HG02623 (cell line): ENCODE measurements at regions not wholly inside any gene's neighbourhood (a gene's known extent, or its start where the extent isn't known, plus 50 kb on each side); places are given as distances from the start of the nearest gene placed in this dataset.

Experiments
- ATAC-seq: cut with Tn5 transposase; IDR thresholded peaks from one replicate; pipeline ENCODE4 v1.9.1; 2021; ENCODE audit warnings: moderate library complexity; ENCODE audit not compliant: unreplicated experiment

DNA sequence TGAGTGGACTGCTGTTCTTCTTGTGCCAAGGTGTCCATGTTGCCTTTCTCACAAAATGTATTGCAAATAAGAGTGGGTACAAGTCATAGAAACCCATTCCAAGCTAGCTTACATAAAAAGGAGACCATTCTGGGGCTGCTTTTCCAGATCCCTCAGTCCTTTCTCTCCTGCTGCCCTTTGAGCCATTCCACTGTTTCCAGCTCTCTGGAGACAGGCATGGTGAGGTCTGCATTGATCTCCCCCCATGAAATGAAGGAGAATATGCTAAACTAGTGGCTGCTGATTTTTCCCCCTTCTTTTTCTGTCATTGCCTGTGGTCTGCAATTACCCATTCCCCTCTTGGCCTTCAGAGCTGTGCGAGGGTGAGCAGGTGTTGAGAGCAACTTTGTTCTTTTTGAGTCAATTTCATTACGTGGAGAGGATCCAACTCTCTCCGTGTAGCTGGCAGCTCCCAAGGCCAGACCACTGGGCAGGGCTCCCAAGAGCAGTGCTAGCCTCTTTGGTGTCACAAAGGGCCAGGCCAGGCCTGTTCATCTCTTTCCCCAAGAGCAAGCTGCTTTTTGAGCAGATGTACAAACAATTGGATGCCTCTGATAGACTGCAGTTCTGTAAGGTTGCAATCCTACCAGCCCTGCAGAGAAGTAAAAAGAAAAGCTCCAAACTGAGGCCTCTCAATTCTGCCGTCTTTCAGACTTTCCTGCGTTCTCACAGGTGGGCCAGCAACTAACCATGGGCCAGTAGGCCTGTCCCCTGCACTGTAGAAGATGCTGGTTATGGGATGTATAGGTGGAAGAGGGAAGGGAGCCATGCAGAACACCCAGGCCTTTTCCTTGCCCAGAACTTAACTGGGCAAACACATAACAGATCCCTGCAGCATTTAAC lies 96.1 kb upstream of the ARMC2 start:
- no peak for ATAC-seq

DNA sequence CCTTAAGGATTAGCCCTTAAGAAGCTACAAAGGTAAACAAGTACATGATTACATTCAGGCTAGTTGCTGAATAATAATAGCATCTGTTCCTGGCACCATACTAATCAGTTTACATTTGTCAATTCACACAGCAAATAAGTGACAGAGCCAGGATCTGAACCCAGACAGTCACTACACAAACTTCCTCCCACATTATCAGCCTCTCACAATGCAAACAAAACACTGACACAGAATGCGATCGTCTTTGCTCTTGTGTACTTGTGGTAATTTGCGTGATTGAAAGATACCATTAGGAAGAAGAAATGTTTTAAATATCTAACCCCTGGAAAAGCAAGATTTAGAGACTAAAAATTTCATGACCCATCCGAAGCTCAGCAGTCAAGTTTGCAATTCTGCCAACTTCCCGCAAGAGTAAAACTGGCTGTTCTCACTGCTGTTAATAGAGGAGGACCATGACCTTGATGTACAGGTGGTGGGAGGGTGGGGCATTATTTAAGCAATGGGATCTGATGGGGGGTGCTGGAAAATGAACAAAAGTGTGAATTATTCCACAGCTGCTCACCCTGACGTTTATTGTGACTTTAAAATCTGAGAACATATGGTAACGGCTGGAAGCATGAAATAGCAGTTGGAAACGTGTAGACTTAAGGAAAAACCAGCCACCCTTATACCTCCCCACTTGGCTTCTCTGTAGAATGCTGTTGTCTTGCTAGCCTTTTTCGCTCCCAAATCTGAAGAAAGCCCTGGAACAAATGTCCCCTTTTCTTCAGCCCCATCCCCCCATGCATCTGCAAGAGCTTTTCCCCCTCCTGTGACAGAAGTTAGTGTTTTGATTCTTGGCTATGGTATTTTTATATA lies 95.3 kb upstream of the ARMC2 start:
- no peak for ATAC-seq

DNA sequence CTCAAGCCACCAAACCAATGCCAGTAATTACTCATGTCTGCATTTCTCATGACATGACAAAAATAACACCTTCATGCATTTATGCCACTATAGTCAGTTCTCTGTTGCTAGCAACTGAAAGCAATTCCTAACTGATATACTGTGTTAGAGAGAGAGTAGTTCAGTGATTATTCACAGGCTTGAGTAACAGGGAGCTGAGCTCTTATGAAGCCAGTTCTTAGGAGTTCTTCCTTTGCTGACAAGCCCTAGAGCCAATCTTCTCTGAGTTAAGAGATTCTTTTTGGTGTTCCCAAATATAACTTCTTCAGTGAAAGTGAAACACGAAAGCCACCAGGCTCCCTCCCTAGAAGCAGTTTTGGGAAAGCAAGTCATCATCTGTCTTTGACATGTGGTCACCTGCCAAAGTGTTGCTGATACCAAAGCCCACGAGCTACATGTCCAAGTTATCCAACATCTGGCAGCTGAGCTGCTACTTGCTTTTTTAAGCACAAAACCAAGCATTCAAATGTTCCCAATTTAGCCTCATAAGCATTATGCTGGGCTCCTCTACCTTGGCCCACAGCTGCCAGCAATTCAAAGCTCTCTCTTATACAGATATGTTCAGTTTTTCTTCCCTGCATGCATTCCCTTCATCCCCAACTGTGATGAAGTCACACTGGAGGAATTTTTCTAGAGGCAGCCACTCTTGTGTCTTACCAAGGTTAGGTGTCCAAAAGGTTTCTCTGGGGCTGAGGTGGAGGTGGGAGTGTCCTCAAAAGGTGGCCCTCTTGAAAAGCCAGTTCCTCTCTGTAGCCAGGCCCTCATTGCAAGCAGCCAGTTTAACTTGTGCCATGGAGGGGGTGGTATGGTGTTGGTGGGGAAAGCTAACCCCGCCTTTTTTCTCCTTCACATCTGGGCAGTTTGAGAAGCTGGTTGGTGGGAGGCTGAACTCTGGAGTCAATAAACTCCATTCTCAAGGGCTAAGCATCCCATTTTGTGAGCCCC lies 92.7 kb upstream of the ARMC2 start:
- ATAC-seq: no peak

DNA sequence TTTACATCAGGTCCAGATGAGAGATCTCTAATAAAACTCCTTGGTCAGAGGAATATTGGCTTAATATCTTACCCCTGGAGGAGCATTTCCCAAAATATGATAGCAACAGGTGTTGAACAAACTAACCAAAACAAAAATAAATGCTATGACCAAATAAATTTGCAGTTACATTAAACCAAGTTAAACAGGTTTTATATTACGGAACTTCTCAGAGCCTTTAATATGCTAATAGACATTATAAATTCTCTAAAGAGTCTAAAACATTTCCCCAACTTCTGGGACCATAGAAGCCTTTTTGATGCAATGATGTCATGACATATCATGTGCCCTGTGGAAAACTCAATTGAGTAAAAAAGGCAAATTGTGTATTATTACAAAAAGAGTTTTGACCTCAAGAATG lies 90.9 kb upstream of the ARMC2 start:
- ATAC-seq: no peak

DNA sequence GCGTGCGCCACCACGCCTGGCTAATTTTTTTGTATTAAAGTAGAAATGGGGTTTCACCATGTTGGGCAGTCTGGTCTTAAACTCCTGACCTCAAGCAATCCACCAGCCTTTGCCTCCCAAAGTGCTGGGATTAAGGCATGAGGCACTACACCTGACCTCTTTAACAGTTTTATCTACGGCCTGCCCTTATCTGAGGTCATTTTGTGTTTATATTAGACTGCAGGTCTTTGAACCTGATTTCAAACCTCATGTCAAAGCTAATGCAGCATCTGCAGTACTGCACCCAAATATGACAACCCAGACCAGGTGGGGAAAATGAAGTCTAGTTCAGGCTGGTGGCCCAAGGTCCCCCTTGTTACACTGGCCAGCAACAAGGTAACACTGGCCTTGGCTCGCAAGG lies 89.3 kb upstream of the ARMC2 start:
- ATAC-seq: no peak

DNA sequence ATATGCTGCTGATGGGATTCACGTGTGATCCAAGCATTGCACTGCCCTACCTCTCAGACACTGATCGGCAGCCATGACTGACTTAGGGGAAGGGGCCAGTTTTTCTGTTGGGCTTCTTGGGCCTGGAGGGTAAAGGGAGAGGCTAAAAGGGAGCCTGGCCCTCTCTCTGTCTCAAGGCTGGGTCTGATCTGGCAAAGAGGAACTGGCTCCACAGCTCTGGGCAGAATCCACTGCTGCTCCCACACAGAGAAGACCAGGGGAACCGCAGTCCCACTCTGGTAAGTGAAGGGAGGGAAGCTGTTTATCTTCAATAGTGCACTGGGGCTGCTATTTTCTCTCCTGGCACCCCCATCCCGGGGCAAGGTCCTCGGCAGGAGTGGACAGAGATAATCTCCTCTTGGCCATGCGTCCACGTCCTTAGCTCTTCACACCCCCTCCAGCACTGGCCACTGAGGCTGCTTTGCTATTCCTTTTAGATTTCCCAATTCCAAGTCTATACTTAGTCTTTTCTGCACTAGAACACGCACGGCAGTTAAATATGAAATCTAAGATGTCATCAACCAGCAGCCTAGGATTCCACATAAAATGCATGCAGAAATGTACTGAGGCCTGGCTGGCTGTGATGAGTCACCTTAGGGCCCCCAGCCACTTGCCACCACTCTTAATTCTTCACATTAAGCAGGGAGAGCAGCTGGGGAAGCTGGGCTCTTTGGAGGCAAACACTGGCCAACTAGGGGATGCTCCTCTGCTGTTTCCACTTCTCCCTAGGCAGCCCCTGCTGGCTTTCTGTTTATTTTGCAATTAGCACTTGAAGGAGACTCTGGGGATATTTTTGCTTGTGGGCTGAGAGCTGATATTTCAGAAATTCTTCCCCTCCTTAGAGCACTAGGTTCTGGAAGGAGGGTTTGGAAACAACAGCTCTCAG lies 87.8 kb upstream of the ARMC2 start:
- ATAC-seq: no peak

DNA sequence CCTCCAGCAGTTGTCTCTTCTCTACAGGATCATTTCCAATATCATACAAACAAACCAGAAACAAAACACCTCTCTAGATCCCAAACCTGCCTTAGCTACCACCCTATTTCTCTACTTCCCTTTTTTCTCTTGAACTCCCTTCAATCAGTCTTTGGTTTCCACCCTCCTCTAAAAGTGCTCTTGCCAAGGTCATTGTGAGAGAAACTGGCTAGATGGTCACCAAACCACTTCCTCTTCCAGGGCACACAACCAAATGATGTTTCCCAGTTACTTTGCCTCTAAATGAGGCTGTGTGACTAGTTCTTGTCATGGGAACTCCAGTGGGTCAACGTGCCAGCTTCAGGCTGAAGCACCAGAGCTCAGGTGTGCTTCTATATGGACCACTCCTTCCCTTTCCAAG lies 85.8 kb upstream of the ARMC2 start:
- ATAC-seq: no peak

DNA sequence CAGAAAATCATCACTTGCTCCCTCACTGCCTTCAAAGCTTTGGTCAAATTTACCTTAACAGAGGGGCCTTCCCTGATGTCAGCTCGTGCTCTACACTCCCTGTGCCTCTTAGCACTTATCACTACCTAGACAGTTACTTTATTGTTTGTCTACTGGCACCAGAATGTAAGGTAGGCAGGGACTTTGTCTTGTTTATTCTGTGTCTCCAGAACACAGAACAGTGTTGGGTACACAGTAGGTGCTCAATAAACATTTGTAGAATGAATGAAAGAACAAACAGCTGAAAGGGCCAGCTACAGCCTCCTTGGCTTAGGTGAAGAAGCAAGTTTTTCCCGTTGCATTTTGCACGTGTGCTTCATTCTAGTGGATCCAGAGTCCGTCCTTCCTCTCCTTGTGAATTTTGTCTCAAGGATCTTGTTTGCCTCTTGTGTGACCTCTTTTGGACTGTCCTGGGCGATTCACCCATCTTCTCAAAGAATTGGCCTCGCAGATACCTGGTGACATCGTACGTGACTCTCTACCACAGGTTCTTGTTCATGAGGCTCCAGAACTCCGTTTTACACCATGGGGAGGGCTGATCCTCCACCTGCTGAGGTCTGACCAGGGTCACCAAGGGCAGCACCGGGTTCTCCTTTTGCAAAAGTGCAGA lies 84.2 kb upstream of the ARMC2 start:
- ATAC-seq: no peak

DNA sequence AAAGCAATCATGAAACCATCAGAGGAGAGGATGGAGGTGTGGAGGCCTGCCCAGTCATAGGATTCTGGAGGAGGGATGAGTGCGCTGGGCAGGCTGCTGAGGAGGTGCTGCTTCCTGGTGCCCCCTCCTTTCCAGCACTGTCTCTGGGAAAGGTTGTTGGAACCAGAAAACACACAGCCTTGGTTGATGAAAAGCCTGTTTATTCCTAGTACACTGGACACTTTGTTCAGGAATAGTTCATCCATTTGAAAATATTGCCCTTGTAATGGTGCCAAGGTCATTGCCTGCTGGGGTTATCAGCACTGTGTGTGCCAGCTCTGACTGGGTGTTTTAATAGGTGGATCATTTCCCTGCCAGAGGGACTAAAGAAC lies 83.7 kb upstream of the ARMC2 start:
- no peak for ATAC-seq

DNA sequence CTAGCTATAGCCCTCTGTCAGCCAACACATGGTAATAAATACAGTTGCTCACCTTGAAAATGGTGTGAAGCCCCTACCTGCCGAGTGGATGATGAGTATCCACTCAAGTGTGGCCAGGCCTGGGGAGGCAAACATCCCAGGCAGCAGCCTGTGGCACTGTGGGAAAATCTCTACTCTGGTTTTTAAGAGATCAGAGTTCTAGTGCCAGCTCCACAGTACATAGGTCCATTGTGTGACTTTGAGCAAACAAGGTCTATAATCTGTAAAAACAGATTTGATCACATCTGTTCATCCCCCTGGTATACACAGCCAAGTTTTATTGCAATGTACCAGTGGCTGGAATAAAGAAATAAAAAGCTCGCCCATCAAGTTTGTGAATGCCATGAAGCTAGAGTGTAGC lies 82.7 kb upstream of the ARMC2 start:
- ATAC-seq: no peak

DNA sequence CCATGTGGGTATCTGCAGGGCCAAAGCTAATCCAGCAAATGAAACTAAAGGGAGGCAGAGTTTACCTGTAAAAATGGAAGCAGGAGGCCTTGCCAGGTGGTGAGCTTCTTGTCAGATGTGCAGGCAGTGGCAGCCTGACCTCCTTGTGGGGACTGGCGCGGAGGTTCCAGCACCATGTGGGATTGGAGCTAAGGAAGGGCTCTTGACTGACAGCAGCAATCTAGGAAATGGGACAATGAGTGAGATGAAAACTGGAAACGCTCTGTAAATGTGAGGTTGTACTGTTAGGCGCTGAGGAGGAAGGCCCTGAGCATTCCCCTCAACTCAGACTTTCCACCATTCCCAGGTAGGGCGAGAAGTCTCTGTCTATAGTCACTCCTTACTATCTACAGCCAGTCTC lies 81.8 kb upstream of the ARMC2 start:
- no peak for ATAC-seq

DNA sequence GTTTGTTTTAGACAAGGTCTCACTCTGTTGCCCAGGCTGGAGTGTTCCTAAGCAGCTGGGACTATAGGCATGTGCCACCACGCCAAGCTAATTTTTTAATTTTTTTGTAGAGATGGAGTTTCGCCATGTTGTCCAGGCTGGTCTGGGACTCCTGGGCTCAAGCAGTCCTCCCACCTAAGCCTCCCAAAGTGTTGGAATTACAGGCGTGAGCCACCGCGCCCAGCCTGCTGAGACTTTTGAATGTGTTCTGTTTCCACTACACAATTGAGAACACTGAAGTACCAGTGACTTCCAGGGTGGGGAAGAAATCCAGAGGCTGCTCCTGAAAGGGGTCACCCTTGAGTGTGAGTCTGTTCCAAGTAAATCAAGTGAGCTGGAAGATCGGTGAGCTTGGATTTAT lies 81.3 kb upstream of the ARMC2 start:
- no peak for ATAC-seq

DNA sequence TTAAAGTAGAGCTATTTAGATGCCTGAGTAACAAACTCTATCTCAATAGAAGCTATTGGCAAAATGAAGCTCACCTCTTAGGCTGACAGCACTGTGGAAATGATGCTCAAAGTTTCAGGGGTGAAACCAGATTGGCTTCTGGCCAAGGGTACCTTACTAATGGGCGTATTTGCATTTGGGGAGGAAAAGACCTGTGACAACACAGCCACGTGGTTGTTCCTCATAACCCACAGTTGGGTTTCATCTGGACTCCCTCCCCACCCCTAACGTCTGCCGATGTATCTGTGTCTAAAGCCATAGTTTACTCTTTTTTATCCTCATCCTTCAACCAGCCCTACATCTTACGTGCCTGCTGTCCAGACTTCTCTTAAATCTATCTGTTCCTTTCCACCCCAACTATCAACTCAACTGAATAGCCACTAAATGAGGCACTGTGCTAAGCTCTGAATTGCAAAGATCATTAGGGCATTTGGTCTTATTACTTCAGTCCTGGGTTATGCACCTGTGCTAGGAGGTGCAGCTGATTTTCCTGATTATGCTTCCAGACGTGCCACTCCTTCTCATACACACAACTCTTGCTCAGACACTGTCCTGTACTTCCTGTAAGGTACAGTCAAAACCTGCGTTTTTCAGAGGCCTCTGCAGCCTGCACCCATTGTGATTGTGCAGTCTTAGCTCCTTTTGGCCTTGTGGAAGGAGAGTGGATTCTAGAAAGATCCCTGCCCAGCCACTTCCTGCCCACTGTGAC lies 80.6 kb upstream of the ARMC2 start:
- ATAC-seq: no peak

DNA sequence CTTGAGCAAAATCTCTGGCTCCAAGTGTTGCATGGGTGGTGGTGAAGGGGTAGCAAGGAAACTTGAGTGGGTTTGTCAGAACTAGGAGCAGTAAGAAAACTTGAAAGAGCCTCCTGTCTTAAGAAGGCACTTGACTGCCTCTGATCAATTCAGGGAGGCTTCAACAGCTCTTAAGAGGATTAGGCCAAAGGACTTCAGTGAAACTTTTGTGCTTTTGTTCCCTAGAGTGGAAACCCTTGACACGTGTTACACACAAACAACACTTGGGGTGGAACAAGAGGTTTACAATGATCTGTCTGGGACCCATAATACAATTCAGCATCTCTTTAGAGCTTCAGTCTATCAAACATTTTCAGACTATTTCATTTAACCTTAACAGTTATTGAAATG lies 80.1 kb upstream of the ARMC2 start:
- ATAC-seq: no peak

DNA sequence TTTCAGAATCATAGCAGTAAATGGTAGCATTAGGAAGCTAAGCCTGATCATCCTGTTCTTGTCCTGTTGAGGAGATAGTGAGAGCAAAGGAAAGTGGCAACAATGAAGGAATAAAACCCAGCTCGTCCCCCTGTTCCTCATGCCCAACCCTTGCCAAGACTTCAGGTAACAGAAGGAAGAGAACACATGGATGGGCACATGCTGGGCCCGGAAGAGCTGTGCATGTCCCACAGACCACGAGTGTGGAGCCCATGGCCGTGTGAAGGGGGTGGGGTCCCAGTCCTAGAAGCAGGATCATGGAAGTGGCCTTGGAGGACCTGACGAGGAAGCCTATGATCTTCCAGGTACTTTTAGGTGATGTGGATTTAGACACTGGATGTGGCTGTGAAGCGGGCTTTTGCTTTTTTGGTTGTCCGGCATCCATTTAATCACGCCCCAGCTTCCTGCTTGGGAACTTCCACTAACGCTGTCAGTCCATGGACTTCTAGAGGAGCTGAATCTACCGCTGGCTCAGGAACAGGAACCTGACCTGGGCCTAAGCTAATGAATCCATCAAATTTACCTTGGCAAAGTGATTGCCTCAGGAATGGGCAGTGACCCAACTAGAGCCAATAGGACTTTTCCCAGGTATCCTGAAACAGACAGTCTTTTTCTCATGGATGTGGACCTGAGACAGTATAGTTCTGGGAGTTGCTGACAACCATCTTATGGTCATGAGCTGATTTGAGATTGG lies 79.3 kb upstream of the ARMC2 start:
- no peak for ATAC-seq

DNA sequence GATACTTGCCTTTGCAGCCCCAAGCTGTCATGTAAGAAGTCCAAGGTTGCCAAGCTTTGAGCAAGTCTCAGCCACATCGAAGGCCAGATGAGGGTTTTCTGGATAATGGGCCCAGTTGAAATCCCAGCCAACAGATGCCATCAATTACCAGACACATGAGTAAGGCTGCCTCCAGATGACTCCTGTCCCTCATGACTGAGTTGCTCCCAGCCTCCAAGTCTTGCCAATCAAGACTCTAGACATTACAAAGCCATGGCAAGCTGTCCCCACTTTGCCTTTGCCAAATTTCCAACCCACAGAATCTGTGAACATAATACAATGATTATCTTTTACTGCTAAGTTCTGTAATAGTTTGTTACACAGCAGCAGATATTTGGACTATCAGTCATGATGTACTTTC lies 76.8 kb upstream of the ARMC2 start:
- no peak for ATAC-seq

DNA sequence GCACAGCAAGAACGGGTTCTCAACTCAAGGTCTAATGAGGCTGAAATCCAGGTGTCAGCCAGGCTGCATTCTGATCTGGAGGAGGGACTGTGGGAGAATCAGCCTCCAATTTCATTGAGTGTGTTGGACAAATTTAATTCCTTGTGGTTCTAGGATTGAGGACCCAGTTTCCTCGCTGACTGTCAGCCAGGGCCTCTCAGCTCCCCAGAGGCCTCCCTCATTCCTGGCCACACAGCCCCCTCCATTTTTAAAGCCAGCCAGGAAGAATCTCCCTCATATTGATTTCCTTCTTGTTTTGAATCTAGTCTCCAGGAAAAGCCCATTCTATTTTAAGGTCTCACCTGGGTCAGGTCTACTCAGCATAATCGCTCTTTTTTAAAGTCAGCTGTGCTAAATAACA lies 73.7 kb upstream of the ARMC2 start:
- no peak for ATAC-seq

DNA sequence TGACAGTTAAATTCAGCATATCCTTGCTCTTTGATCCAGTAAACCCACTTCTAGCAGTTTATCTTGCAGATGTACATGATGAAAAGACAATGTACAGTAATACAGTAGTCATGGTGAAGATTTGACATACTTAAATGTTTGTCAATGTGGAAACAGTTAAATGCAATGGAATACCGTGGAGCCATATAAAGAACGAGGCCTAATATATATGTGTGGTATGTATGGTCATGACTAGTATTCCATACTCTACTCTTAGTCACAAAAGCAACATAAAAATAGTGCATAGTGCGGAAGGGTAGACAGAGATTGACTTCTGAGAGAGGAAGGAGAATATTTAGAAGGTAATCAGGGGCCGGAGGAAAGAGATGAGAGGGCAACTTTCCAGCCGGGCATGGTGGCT lies 70.7 kb upstream of the ARMC2 start:
- no peak for ATAC-seq
